HL-60 (cell line): ENCODE measurements at regions not wholly inside any gene's neighbourhood (a gene's known extent, or its start where the extent isn't known, plus 50 kb on each side); places are given as distances from the start of the nearest gene placed in this dataset.

Experiments
- DNase-seq, 2 experiments: peaks; one replicate each; pipeline ENCODE4 v3.0.0-alpha.2; 2010 to 2020; ENCODE audit warnings: low read depth in 1 of 2, low spot score in 1 of 2
- H3K27ac ChIP-seq: fragments of 250-450 bp; sonication (Bioruptor Pico); replicated peaks from 2 replicates; pipeline ENCODE4 v1.5.1; 2020; ENCODE audit warnings: mild to moderate bottlenecking, moderate library complexity
- H3K27me3 ChIP-seq: fragments of 250-450 bp; sonication (Bioruptor Pico); 2 replicates; pipeline ENCODE4 v1.5.1; 2021; ENCODE audit warnings: mild to moderate bottlenecking, moderate library complexity; ENCODE audit not compliant: insufficient read depth, poor library complexity, severe bottlenecking
- H3K4me3 ChIP-seq: replicated peaks from 2 replicates; pipeline ENCODE4 v1.5.1; 2011; ENCODE audit warnings: mild to moderate bottlenecking, control low read depth, low read length; ENCODE audit not compliant: insufficient read depth
- GABPA ChIP-seq: IDR thresholded peaks from 2 replicates; pipeline ENCODE4 v1.6.1; 2012; ENCODE audit warnings: low read depth
- POLR2AphosphoS5 ChIP-seq: IDR thresholded peaks from 2 replicates; pipeline ENCODE4 v1.6.1; 2012; ENCODE audit warnings: low read depth
- SPI1 ChIP-seq: IDR thresholded peaks from 2 replicates; pipeline ENCODE4 v1.6.1; 2012; ENCODE audit warnings: low read depth, mild to moderate bottlenecking, borderline replicate concordance
- TF ChIP-seq, protein P1 (sequence below): IDR thresholded peaks from 2 replicates; pipeline ENCODE4 v1.6.1; 2012; ENCODE audit warnings: low read depth; ENCODE audit not compliant: insufficient replicate concordance
- TF ChIP-seq, protein P2 (sequence below): IDR thresholded peaks from one replicate; pipeline ENCODE4 v1.5.1; 2011; ENCODE audit warnings: low read length, control low read depth, inconsistent platforms; ENCODE audit not compliant: insufficient read depth

DNA sequence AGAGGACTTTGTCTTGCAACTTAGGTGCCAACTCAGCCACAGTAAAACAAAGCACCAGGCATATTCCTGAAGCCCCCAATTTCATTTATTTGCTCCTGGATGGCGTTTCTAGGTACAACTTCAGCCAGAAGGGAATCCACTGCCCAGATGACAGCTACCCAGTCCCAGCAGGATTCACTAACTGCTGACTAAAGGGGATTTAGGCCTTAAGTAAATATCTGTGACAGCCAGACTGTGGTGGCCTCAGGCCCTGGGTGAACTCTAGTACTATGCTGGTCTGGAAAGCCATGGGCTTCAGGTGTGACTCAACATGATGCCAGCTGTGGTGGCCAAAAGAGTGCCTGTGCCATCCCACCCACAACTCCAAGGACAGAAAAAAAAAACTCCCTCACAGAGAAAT, 396.1 kb upstream of the CCNG1 start:
- no peak overlapping the region for H3K27ac ChIP-seq
- no peak for DNase-seq
- H3K4me3 ChIP-seq: no peak overlapping the region
- no peaks in the 10 kb centered on the region for H3K27me3 ChIP-seq
- TF ChIP-seq, protein P1, sequence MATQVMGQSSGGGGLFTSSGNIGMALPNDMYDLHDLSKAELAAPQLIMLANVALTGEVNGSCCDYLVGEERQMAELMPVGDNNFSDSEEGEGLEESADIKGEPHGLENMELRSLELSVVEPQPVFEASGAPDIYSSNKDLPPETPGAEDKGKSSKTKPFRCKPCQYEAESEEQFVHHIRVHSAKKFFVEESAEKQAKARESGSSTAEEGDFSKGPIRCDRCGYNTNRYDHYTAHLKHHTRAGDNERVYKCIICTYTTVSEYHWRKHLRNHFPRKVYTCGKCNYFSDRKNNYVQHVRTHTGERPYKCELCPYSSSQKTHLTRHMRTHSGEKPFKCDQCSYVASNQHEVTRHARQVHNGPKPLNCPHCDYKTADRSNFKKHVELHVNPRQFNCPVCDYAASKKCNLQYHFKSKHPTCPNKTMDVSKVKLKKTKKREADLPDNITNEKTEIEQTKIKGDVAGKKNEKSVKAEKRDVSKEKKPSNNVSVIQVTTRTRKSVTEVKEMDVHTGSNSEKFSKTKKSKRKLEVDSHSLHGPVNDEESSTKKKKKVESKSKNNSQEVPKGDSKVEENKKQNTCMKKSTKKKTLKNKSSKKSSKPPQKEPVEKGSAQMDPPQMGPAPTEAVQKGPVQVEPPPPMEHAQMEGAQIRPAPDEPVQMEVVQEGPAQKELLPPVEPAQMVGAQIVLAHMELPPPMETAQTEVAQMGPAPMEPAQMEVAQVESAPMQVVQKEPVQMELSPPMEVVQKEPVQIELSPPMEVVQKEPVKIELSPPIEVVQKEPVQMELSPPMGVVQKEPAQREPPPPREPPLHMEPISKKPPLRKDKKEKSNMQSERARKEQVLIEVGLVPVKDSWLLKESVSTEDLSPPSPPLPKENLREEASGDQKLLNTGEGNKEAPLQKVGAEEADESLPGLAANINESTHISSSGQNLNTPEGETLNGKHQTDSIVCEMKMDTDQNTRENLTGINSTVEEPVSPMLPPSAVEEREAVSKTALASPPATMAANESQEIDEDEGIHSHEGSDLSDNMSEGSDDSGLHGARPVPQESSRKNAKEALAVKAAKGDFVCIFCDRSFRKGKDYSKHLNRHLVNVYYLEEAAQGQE: no peak
- TF ChIP-seq SPI1 (no peak), GABPA (no peak), POLR2AphosphoS5 (no peak)
- TF ChIP-seq, protein P2, sequence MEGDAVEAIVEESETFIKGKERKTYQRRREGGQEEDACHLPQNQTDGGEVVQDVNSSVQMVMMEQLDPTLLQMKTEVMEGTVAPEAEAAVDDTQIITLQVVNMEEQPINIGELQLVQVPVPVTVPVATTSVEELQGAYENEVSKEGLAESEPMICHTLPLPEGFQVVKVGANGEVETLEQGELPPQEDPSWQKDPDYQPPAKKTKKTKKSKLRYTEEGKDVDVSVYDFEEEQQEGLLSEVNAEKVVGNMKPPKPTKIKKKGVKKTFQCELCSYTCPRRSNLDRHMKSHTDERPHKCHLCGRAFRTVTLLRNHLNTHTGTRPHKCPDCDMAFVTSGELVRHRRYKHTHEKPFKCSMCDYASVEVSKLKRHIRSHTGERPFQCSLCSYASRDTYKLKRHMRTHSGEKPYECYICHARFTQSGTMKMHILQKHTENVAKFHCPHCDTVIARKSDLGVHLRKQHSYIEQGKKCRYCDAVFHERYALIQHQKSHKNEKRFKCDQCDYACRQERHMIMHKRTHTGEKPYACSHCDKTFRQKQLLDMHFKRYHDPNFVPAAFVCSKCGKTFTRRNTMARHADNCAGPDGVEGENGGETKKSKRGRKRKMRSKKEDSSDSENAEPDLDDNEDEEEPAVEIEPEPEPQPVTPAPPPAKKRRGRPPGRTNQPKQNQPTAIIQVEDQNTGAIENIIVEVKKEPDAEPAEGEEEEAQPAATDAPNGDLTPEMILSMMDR: no peak

DNA sequence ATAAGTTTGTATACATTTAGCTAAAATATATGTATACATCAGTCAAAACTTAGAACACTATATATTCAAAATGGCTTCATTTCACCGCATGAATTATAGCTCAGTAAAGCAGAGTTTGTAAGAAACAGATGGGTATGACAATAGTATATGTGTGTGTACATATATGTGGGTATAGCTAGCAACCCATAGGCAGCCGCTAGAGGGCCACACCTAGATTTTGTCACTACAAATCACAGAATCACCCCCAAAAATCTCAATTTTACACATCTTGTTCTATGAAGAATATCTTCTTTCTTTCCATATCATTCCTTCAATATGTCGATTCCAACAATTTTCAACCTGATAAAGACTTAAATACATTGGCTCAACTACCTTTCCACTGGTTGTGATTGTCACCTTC, 357.8 kb upstream of the CCNG1 start:
- Histone ChIP-seq H3K27ac (no peak overlapping the region), H3K4me3 (no peak overlapping the region), H3K27me3 (no peaks in the 10 kb centered on the region)
- TF ChIP-seq, protein P1: no peak
- TF ChIP-seq, protein P2: peak; percentile 23
- DNase-seq: peak in 1 of 2 experiments; percentile 11

GRCh38 chr5:163089230-163089629, 348.2 kb upstream of the CCNG1 start:
- DNase-seq: no peak
- Histone ChIP-seq H3K27me3 (no peaks in the 10 kb centered on the region), H3K27ac (no peak overlapping the region), H3K4me3 (no peak overlapping the region)
- TF ChIP-seq, protein P2: no peak
- TF ChIP-seq, protein P1: no peak
- TF ChIP-seq POLR2AphosphoS5 (no peak), GABPA (no peak), SPI1 (no peak)
